PFSK-1 (cell line): ENCODE measurements at regions not wholly inside any gene's neighbourhood (a gene's known extent, or its start where the extent isn't known, plus 50 kb on each side); places are given as distances from the start of the nearest gene placed in this dataset.

ENCODE experiments used
- FOXP2 ChIP-seq: optimal IDR thresholded peaks from 2 replicates; pipeline ENCODE3; 2011; ENCODE audit warnings: borderline replicate concordance, control low read depth, inconsistent platforms; ENCODE audit not compliant: insufficient read depth; ENCODE audit errors: extremely low read length, extremely low read depth
- POLR2AphosphoS5 ChIP-seq: IDR thresholded peaks from 2 replicates; pipeline ENCODE4 v1.6.1; 2012; ENCODE audit warnings: low read depth, mild to moderate bottlenecking, control low read depth, low read length, moderate library complexity
- SIN3A ChIP-seq: IDR thresholded peaks from 2 replicates; pipeline ENCODE4 v1.6.1; 2012; ENCODE audit warnings: mild to moderate bottlenecking, low read length, moderate library complexity, borderline replicate concordance; ENCODE audit not compliant: insufficient read depth
- TAF1 ChIP-seq: IDR thresholded peaks from 2 replicates; pipeline ENCODE4 v1.6.1; 2012; ENCODE audit warnings: low read length, control low read depth, borderline replicate concordance; ENCODE audit not compliant: insufficient read depth
- TF ChIP-seq, protein P1 (sequence below), 2 experiments: IDR thresholded peaks; 2 replicates each; pipeline versions ENCODE4 v1.6.1 to v1.8.0; 2011 to 2012; ENCODE audit warnings: low read depth in 2 of 2, low read length in 2 of 2, control low read depth in 1 of 2, inconsistent platforms in 1 of 2, mild to moderate bottlenecking in 1 of 2, moderate library complexity in 1 of 2; ENCODE audit not compliant: insufficient read depth in 1 of 2

DNA sequence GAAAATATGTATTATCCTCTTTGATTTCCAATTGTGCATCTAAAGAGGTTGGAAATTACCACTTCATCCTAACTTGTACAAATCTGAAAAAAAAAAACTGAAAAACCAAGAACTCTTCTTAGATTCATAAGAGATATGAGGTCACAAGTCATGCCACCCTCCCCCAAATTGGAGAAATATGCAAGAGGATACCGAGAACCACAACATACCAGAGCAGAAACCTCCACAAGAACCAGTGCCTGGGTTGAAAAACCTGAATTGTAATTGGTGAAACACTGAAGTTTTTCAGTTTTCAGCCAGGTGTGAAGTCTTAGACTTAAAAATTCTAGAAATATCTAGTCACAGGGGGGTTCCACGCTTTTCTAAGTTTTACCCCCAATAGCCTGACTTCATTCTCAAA lies 1029.5 kb upstream of the LRRTM1 start:
- TF ChIP-seq POLR2AphosphoS5 = no peak
- TF ChIP-seq SIN3A = no peak
- TF ChIP-seq TAF1 = no peak
- no peak for TF ChIP-seq FOXP2
- TF ChIP-seq, protein P1, sequence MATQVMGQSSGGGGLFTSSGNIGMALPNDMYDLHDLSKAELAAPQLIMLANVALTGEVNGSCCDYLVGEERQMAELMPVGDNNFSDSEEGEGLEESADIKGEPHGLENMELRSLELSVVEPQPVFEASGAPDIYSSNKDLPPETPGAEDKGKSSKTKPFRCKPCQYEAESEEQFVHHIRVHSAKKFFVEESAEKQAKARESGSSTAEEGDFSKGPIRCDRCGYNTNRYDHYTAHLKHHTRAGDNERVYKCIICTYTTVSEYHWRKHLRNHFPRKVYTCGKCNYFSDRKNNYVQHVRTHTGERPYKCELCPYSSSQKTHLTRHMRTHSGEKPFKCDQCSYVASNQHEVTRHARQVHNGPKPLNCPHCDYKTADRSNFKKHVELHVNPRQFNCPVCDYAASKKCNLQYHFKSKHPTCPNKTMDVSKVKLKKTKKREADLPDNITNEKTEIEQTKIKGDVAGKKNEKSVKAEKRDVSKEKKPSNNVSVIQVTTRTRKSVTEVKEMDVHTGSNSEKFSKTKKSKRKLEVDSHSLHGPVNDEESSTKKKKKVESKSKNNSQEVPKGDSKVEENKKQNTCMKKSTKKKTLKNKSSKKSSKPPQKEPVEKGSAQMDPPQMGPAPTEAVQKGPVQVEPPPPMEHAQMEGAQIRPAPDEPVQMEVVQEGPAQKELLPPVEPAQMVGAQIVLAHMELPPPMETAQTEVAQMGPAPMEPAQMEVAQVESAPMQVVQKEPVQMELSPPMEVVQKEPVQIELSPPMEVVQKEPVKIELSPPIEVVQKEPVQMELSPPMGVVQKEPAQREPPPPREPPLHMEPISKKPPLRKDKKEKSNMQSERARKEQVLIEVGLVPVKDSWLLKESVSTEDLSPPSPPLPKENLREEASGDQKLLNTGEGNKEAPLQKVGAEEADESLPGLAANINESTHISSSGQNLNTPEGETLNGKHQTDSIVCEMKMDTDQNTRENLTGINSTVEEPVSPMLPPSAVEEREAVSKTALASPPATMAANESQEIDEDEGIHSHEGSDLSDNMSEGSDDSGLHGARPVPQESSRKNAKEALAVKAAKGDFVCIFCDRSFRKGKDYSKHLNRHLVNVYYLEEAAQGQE (IDR thresholded peaks at IDR 0.05; ENCODE audit: insufficient read depth in 1 of 2, low read depth in 2 of 2, low read length in 2 of 2) = no peak

DNA sequence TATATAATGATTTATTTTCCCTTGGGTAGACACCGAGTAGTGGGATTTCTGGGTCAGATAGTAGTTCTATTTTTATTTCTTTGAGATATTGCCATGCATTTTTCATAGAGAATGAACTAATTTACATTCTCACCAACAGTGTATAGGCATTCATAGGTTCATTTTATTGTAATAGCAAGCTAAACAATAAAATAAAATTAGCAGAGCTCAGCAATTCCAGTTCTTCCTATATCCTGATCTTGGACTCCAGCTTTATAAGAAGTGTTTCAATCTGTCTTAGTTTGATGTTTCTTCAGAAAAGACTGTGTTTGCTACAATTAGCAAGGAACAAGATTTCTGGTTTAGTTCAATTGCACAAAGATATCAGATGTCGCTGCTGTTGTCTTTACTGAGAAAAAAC lies 1024.4 kb upstream of the LRRTM1 start:
- no peak for TF ChIP-seq POLR2AphosphoS5
- TF ChIP-seq TAF1 = no peak
- TF ChIP-seq, protein P1 (IDR thresholded peaks at IDR 0.05; ENCODE audit: insufficient read depth in 1 of 2, low read depth in 2 of 2, low read length in 2 of 2) = no peak
- TF ChIP-seq FOXP2 = no peak
- TF ChIP-seq SIN3A = no peak

DNA sequence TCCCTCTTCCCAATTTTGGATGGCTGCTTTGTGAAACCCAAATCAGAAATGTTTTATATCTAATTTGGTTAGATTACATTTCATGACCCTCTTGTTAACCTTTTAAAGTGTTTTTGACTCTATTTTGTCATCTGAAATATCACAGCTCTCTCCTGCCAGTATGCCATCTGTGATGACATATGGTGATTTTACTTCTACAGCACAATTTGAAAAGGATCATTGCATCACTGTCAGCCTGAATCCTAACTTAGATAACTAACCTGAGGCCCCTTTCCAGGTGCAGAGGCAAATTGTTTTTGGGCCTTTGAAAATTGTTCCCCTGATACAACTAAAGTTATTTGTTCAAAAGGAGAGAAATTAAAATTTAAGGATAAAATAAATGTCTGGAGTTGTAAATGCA lies 1023.4 kb upstream of the LRRTM1 start:
- TF ChIP-seq POLR2AphosphoS5 (no peak), FOXP2 (no peak), TAF1 (no peak), SIN3A (no peak)
- TF ChIP-seq, protein P1 (IDR thresholded peaks at IDR 0.05; ENCODE audit: insufficient read depth in 1 of 2, low read depth in 2 of 2, low read length in 2 of 2) = no peak

DNA sequence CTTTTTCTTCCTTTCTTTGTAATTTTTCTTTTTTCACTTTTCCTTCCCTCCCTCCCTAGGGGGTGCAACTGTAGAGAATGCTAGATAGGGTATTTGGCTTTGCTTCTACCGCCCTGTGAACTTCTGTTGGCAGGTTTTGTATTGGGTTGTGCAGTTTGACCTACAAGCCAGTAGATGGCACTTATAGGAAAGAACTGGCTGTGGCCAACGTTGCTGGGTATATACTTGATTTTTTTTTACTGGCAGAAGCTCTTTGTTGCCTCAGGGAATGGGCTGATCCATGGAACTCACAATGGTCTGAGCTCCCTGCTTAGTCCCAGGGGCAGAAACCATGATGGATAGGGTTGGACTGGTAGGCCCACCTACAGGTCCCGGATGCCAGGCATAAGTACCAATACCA lies 1019.5 kb upstream of the LRRTM1 start:
- TF ChIP-seq SIN3A (no peak), FOXP2 (no peak), TAF1 (no peak), POLR2AphosphoS5 (no peak)
- TF ChIP-seq, protein P1 (IDR thresholded peaks at IDR 0.05; ENCODE audit: insufficient read depth in 1 of 2, low read depth in 2 of 2, low read length in 2 of 2) = no peak

DNA sequence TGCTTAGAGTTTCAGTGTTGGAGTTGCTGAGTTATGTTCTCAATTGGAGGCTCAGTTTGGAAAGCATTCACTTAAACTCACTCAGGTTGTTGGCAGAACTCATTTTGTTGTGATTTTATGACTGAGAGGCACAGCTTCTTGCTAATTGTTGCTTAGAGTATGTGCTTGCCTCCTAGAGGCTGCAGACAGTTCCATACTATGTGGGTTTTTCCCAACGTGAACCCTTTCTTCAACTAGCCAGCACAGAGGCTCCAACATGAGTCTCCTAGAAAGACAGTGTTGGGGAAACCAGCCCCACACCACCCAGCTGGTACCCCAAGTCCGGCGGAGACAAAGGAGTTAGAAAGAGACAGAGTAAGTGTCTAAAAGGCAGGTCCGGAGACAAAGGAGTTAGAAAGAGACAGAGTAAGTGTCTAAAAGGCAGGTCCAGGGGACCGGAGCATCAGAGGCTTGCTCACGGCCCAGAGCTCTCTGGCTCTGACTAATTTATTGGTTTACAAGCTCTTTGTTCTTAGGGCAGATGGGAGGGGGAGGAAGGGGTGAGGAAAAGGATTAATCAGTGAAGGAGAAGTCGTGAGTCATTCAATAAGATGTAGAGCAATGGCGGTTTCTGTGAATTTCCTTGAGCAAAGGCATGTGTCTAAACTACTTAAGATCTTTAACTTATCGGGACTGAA lies 999.7 kb upstream of the LRRTM1 start:
- no peak for TF ChIP-seq SIN3A
- no peak for TF ChIP-seq TAF1
- TF ChIP-seq, protein P1 (IDR thresholded peaks at IDR 0.05; ENCODE audit: insufficient read depth in 1 of 2, low read depth in 2 of 2, low read length in 2 of 2) = no peak
